RKO (cell line): ENCODE measurements at regions not wholly inside any gene's neighbourhood (a gene's known extent, or its start where the extent isn't known, plus 50 kb on each side); places are given as distances from the start of the nearest gene placed in this dataset.
"Not testable (repeated sequence)": the region's sequence is repeated elsewhere in the genome, so short reads cannot be mapped to it uniquely, and the experiment has no call there.

Experiments used
- DNase-seq: peaks from one replicate; pipeline ENCODE4 v3.0.0-alpha.2; 2016; ENCODE audit warnings: low spot score

- DNase-seq, result no peak
These were observed 193.7 kb downstream of the OSTF1 start for GRCh38 chr9:75282047-75282446.

DNA sequence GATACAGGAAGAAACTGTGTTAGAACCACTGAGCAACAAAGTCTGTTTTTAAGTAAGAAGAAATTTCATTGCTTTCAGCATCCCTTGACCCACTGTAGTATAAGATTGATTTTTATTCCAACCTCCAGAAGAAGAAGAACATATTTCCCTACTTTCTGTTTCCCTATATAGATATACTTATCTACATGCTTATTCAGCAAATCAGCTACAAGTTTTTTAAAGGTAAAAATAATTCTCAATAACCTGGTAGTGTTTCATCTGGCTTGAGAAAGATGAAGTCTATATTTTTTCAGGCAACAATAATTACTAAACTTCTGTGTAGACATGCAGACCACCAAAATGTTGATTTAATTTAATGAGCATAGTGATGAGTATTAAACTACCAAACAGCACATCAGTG lies 201.0 kb downstream of the OSTF1 start:
- DNase-seq, result no peak

- DNase-seq, result no peak
These were observed 211.0 kb downstream of the OSTF1 start for GRCh38 chr9:75299324-75299723.

DNA sequence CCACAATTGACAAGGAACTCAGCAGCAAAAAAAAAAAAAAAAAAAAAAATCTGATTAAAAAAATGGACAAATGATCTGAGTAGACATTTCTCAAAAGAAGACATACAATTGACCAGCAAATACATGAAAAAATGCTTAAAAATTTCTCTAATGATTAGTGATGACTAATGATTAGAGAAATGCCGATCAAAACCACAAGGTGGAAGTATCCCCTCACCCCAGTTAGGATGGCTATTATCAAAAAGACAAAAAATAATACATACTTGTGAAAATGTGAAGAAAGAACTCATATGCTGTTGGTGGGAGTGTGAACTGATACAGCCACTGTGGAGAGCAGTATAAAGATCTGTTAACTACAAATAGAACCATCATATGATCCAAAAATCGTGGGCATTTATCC lies 245.3 kb downstream of the OSTF1 start:
- no peak for DNase-seq

- no peak for DNase-seq
These were observed 270.5 kb downstream of the OSTF1 start for GRCh38 chr9:75358846-75359245.

- no peak for DNase-seq
These were observed 271.3 kb downstream of the OSTF1 start for GRCh38 chr9:75359638-75360037.

- no peak for DNase-seq
These were observed 271.9 kb downstream of the OSTF1 start for GRCh38 chr9:75360252-75360651.

GRCh38 chr9:75362446-75362845 lies 274.1 kb downstream of the OSTF1 start:
- not testable (repeated sequence) for DNase-seq

GRCh38 chr9:75365196-75365595 lies 276.9 kb downstream of the OSTF1 start:
- DNase-seq, result no peak

GRCh38 chr9:75369989-75370388 lies 281.7 kb downstream of the OSTF1 start:
- no peak for DNase-seq

DNA sequence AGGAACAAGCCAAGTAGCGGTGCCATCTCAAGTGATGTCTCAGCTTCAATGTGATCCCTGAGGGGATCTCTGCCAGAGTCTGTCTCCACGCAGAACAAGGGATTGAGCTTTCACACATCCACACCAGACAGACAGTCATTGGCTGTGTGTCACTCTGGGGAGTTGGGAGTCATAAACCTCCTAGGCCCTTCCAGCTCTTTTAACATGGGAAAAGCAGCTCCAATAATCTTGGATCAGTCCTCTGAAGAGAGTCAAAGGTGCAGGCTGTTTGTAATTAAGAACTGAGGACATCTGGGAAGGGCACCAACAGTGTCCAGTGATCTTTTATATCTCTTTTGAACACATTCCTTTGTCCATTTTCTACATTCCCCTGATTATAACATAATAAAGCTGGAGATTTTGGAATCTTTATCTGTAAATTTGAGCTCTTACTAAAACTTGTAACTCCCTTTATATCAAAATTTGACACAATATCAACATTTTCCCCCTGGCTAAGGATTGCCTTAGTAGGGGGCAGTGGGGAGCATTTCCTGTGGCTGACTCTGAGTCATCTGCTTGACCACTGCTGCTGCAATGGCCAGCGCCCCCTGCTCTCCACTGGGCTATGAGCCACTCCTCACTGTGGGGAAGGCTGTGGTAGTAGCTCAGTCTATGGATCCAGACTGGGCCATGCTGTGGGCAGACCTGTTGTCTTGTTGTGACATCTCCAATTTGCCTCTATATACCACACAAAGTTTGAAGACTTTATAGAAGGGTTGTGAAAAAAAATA lies 284.4 kb downstream of the OSTF1 start:
- no peak for DNase-seq

DNA sequence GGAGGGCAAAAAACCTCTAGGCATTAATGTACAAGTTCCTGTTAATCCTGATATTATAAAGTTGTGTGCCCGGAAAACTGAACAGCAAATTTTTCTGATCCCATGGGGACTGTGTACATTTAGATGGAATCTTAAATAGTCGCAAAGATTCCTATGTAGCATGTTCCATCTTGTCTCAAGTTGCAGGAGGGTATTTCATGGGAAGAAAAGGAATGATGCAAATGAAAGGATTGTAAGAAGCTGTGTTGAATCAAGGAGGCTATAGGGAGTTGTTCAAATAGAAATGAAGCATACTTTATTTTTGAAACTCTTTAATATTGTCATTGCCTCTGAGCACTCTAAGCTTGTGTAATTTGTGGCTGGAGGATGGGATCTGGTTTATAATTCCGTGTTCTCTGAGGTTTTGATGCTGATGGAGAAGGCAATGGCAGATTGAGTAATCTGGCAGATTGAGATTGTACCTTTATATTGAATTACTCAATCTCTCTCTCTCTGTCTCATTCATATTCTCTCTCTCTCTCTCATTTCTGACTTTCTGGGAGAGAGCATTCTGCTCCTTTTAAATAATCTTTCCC lies 288.5 kb downstream of the OSTF1 start:
- no peak for DNase-seq

GRCh38 chr9:75378036-75378435 lies 289.7 kb downstream of the OSTF1 start:
- DNase-seq, result no peak

- no peak for DNase-seq
These were observed 290.6 kb downstream of the OSTF1 start for GRCh38 chr9:75378926-75379325.

DNA sequence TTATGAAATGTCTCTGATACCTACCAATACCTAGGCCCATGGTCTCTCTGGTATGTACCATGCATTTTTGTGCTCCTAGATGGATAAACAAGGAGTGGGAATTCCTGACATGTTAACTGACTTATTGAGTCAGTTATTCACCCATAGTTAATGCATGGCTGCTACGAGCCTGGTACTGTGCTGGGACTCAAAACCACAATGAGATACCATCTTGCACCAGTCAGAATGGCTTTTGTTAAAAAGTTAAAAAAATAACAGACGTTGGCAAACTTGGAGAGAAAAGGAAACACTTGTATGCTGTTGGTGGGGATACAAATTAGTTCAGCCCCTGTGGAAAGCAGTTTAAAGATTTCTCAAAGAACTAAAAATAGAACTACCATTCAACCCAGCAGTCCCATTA lies 293.8 kb downstream of the OSTF1 start:
- DNase-seq, result no peak

DNA sequence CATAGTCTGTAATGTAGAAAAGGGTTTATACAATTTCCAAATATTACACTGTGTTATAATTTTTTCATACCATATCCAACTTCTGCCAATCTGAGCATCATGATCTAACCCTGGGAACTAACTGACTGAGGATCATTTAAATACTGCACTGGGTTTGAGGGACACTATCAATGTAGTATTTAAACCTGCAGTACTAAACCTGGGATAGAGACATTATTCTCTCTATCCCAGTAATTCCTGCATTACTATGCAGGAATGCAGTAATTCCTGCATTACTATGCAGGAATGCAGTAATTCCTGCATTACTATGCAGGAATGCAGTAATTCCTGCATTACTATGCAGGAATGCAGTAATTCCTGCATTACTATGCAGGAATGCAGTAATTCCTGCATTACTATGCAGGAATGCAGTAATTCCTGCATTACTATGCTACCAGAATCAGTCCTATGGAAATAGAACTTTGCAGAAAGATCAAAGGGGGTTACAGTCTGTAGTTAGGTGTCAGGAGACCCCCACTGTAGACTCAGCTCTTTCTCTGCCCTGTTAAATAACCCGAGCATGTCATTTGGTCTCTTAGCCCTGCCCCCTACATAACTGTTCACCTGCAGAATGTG lies 295.2 kb downstream of the OSTF1 start:
- not testable (repeated sequence) for DNase-seq

DNA sequence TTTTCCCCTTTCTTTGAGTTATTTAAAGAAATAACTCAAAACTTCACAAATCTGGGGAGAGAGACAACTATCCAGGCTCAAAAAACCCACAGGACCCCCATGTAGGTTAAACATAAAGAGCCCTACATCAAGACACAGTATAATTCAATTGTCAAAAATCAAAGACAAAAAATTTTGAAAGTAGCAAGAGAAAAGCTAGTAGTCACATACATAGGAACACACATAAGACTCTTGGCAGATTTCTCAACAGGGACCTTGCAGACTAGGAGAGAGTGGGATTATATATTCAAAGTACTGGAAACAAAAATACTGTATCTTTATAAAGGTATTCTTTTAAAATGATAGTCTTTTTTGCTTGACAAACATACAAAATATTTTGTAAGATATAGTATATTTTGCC lies 296.9 kb downstream of the OSTF1 start:
- DNase-seq, result no peak

DNA sequence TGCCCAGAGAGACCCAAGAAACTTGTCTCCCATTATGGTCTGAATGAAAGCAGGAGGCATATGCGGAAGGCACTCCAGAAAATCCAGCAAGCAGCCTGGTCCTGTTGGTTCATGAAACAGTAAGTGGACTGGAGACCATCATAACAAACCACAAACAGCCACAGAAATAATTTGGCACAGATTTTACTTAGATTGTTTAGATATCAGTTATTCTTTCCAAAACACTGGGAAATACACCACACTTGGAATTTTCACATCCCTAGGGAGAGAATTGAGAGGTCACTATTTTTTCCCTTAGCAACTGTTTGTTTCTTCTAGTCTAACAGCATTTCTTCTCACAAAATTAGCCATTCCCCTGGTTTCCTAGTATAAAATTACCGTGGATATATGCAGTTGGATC lies 300.8 kb downstream of the OSTF1 start:
- DNase-seq, result no peak

DNA sequence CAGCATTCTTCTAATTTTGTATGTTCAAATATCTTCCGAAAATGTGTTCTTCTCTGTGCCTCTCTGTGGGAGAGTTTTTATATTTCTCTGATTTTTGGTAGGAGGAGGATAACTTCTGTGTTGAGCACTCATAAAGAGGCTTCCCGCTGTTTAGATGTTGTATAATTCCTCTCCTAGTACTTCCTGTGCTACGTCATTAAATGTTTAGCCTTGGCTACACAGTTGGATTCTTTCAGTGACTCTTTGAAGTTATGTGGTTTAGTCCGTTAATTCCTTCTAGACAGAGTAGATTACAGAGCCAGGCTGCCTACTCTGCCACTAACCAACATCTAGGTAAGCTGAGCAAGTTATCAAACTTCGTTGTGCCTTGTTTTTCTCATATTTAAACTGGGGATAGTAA lies 302.6 kb downstream of the OSTF1 start:
- DNase-seq, result no peak

DNA sequence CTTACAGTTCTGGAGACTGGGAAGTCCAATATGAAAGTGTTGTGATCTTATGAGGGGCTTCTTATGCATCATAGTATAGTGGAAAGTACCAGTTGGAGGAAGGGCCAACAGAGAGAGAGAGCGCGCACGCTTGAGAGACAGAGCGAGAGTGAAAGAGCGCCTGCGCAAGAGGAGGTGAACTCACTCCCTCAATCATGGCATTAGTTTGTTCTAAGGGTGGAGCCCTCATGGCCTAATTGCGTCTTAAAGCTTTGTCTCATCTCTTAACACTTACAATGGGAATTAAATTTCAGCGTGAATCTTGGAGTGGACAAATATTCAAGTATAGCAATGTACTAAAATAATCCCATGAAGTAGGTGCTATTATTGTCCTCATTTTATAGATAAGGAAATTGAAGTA lies 303.2 kb downstream of the OSTF1 start:
- DNase-seq, result no peak

DNA sequence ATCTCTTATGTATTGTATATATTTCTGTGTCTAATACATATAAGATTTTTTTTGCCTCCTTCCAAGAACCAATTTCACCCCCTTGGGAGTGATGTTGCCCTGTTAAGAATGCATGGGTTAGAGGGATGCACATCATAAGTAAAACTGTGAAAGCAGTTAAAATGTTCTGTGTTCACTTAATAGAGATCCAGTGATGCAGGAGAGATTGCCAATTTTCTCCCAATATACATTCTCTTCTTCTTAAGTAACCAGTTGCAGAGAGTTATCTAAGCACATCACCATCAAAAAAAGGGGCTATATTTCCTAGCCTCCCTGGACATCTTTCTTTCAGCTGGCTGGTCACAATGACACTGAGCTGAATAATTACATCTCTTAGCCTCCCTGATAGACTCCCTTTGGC lies 307.0 kb downstream of the OSTF1 start:
- no peak for DNase-seq

GRCh38 chr9:75397836-75398235 lies 309.5 kb downstream of the OSTF1 start:
- no peak for DNase-seq

- DNase-seq, result no peak
These were observed 320.1 kb downstream of the OSTF1 start for GRCh38 chr9:75408391-75408790.

DNA sequence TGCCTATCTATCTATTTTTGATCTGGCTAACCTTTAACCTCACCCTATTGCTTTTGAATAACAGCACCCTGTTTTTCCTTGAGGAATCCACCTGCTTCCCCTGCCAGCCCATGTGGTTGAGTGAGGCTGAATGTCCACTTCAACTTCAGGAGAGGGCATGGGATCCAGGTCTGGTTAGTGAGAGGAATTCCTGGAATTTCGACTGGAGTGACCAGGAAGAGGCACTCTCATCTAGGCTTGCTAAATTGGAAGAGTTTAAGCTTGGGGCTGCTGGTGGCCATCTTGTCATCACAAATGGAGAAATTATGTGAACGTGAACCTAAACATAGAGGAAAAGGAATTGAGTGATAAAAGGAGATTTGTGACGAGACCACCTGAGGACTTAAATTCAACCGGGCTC lies 322.1 kb downstream of the OSTF1 start:
- no peak for DNase-seq
